GM12878 (cell line): ENCODE measurements at regions not wholly inside any gene's neighbourhood (a gene's known extent, or its start where the extent isn't known, plus 50 kb on each side); places are given as distances from the start of the nearest gene placed in this dataset.

Experiments used
- BHLHE40 ChIP-seq, 2 experiments: fragments of 450-650 bp in 1 of 2; IDR thresholded peaks; 2 replicates each; pipeline ENCODE4 v1.6.1; 2011 to 2017; ENCODE audit warnings: low read depth in 2 of 2, borderline replicate concordance in 1 of 2, improper control_type of control experiment in 1 of 2, low read length in 1 of 2, mild to moderate bottlenecking in 1 of 2
- CTCF ChIP-seq, 3 experiments: IDR thresholded peaks in 2 of 3; conservative IDR thresholded peaks in 1 of 3; 2 replicates each; pipeline ENCODE4 v1.5.1; 2011; ENCODE audit warnings: low read depth in 3 of 3, low read length in 3 of 3, mild to moderate bottlenecking in 3 of 3, control low read depth in 2 of 3, moderate library complexity in 2 of 3, inconsistent platforms in 1 of 3, mixed read lengths in 1 of 3; ENCODE audit not compliant: control insufficient read depth in 2 of 3, insufficient read depth in 1 of 3; ENCODE audit errors: extremely low read depth in 1 of 3
- CUX1 ChIP-seq: IDR thresholded peaks from 2 replicates; pipeline ENCODE4 v1.6.1; 2012; ENCODE audit warnings: improper control_type of control experiment, low read depth, low read length; ENCODE audit not compliant: insufficient replicate concordance
- HCFC1 ChIP-seq: fragments of 150-350 bp; IDR thresholded peaks from 2 replicates; pipeline ENCODE4 v1.6.1; 2014; ENCODE audit warnings: low read length
- NR2C1 ChIP-seq: fragments of 450-650 bp; IDR thresholded peaks from 2 replicates; pipeline ENCODE4 v1.6.1; 2017; ENCODE audit warnings: antibody characterized with exemption, mild to moderate bottlenecking, moderate library complexity
- RAD21 ChIP-seq: IDR thresholded peaks from 2 replicates; pipeline ENCODE4 v1.6.1; 2011; ENCODE audit warnings: mild to moderate bottlenecking, low read depth, low read length, moderate library complexity; ENCODE audit not compliant: insufficient read depth
- RB1 ChIP-seq: fragments of 450-650 bp; formaldehyde crosslinking; IDR thresholded peaks from 2 replicates; pipeline ENCODE4 v1.6.1; 2017; ENCODE audit warnings: mild to moderate bottlenecking, borderline replicate concordance
- REST ChIP-seq: IDR thresholded peaks from 2 replicates; pipeline ENCODE4 v1.6.1; 2012; ENCODE audit warnings: mild to moderate bottlenecking, low read depth, low read length
- ZNF274 ChIP-seq: IDR thresholded peaks from one replicate; pipeline ENCODE4 v1.8.0; 2011; ENCODE audit not compliant: insufficient read length, insufficient read depth

GRCh38 chr2:9762164-9762563 lies 81.1 kb upstream of the TAF1B start:
- no peak for TF ChIP-seq ZNF274
- no peak for TF ChIP-seq RAD21
- no peak for TF ChIP-seq HCFC1
- TF ChIP-seq REST: no peak
- TF ChIP-seq CUX1: no peak
- no peak for TF ChIP-seq BHLHE40 (IDR thresholded peaks at IDR 0.05; ENCODE audit: borderline replicate concordance in 1 of 2, low read depth in 2 of 2, low read length in 1 of 2)
- no peak for TF ChIP-seq CTCF (IDR thresholded peaks at IDR 0.05 in 2 of 3, conservative IDR thresholded peaks at IDR 0.05 in 1 of 3; ENCODE audit: control insufficient read depth in 2 of 3, extremely low read depth in 1 of 3, insufficient read depth in 1 of 3, low read depth in 3 of 3, low read length in 3 of 3)
- no peak for TF ChIP-seq NR2C1
- TF ChIP-seq RB1: no peak
